SH-SY5Y (cell line): ENCODE measurements at regions not wholly inside any gene's neighbourhood (a gene's known extent, or its start where the extent isn't known, plus 50 kb on each side); places are given as distances from the start of the nearest gene placed in this dataset.
A peak's percentile ranks its signal among the peaks of the same experiment; 100 is the strongest.

Source experiments
- GATA2 ChIP-seq: IDR thresholded peaks from 2 replicates; pipeline ENCODE4 v1.6.1; 2011; ENCODE audit warnings: mild to moderate bottlenecking, low read depth, low read length
- GATA3 ChIP-seq: IDR thresholded peaks from 2 replicates; pipeline ENCODE4 v1.6.1; 2011; ENCODE audit warnings: low read depth, mild to moderate bottlenecking, low read length, moderate library complexity

GRCh38 chr6:145161501-145161900 lies 573.8 kb downstream of the EPM2A start:
- TF ChIP-seq GATA2 (no peak), GATA3 (no peak)

- TF ChIP-seq GATA2, result no peak
- TF ChIP-seq GATA3, result no peak
Observed at GRCh38 chr6:145169726-145170224, 565.5 kb downstream of the EPM2A start.

- TF ChIP-seq GATA2 (no peak), GATA3 (no peak)
Observed at GRCh38 chr6:145175470-145175869, 559.9 kb downstream of the EPM2A start.

GRCh38 chr6:145178391-145178790 lies 556.9 kb downstream of the EPM2A start:
- TF ChIP-seq GATA3 (no peak), GATA2 (no peak)

GRCh38 chr6:145187491-145188206 lies 547.7 kb downstream of the EPM2A start:
- no peak for TF ChIP-seq GATA3

- TF ChIP-seq GATA3 (no peak), GATA2 (no peak)
Observed at GRCh38 chr6:145189836-145190235, 545.5 kb downstream of the EPM2A start.

- TF ChIP-seq GATA3, result no peak
- no peak for TF ChIP-seq GATA2
Observed at GRCh38 chr6:145194389-145194788, 540.9 kb downstream of the EPM2A start.

GRCh38 chr6:145199961-145200360 lies 535.4 kb downstream of the EPM2A start:
- TF ChIP-seq GATA2 (no peak), GATA3 (no peak)

GRCh38 chr6:145204301-145204700 lies 531.0 kb downstream of the EPM2A start:
- no peak for TF ChIP-seq GATA2

- peak; percentile 90 for TF ChIP-seq GATA3
- peak; percentile 86 for TF ChIP-seq GATA2
Observed at GRCh38 chr6:145206247-145206907, 528.9 kb downstream of the EPM2A start.

- no peak for TF ChIP-seq GATA3
- no peak for TF ChIP-seq GATA2
Observed at GRCh38 chr6:145208474-145208873, 526.8 kb downstream of the EPM2A start.

- TF ChIP-seq GATA2, result no peak
- no peak for TF ChIP-seq GATA3
Observed at GRCh38 chr6:145209272-145209671, 526.0 kb downstream of the EPM2A start.

GRCh38 chr6:145212813-145213212 lies 522.5 kb downstream of the EPM2A start:
- TF ChIP-seq GATA3, result no peak
- no peak for TF ChIP-seq GATA2

- no peak for TF ChIP-seq GATA3
- TF ChIP-seq GATA2, result no peak
Observed at GRCh38 chr6:145213614-145214013, 521.7 kb downstream of the EPM2A start.

- TF ChIP-seq GATA3, result no peak
- TF ChIP-seq GATA2, result no peak
Observed at GRCh38 chr6:145214570-145214969, 520.8 kb downstream of the EPM2A start.
